CD4-positive, alpha-beta T cell treated with Interleukin-4 for 1 hour (primary cell): ENCODE measurements at regions not wholly inside any gene's neighbourhood (a gene's known extent, or its start where the extent isn't known, plus 50 kb on each side); places are given as distances from the start of the nearest gene placed in this dataset.
"Not testable (repeated sequence)": the region's sequence is repeated elsewhere in the genome, so short reads cannot be mapped to it uniquely, and the experiment has no call there.

Source experiments
- DNase-seq, 2 donors: peaks; one replicate each; pipeline ENCODE4 v3.0.0-alpha.2; 2020 to 2022

GRCh38 chrX:150167482-150168324, 195.4 kb upstream of the MAMLD1 start:
- DNase-seq = no peak

DNA sequence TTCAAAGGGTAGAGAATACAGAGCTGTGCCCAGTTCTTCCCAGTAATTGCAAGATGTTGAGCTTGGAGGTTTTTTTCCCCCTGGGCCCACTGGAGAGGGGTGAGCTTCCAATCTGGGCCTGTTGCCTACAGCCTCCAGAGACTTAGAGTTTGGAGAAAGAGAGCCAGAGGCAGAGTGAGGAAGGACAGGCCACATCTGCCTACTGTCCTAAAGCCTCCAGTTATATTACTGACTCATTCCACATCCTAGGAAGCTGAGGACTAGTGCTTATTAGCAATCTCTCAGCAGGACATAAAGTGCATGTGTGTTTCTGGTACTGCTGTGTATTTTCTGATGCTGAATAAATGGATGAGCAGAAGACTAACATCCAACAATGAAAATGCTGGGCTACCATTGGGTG, 181.0 kb upstream of the MAMLD1 start:
- no peak for DNase-seq

- no peak for DNase-seq
Measured at GRCh38 chrX:150184491-150184890, 178.6 kb upstream of the MAMLD1 start.

GRCh38 chrX:150185766-150186165, 177.4 kb upstream of the MAMLD1 start:
- DNase-seq = no peak

DNA sequence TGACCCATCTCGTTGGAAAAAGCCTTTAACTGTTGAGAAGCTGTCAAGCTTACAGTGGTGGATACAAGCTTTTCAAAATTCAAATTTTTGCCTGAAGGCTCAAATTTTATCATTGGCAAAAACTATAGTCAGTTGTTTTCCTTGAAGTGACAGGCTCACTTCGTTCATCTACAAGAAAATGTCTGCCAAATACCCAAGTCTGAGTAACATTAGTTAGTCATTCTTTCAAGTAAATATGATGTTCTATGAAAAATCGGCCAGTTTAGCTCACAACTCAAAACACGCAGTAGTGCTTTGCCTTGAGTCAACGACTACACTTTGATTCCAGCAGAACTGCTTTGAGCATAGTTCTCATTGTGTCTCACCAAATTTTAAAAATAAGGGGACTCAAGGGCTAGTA, 170.3 kb upstream of the MAMLD1 start:
- DNase-seq = no peak

DNA sequence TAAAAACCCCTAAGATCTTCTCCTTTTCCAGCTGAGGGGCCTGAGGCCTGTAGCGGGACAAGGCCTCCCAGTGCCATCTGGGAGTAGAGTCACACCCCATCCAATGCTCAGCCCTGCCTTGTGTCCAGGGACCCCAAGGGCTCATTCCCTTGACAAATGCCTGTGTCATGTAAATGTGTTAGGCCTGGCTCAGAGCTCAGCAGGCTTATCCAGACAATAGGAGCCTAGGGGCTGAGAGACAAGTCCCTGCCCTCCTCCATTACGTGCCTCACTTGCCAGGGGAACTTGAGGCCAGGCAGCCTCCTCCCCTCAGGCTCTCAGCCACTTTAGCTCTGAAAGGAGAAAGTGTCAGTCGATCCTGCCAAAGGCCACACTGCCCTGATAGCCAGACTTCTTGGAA, 166.8 kb upstream of the MAMLD1 start:
- DNase-seq = no peak

- DNase-seq = no peak
Measured at GRCh38 chrX:150197388-150197787, 165.7 kb upstream of the MAMLD1 start.

- no peak for DNase-seq
Measured at GRCh38 chrX:150198776-150199175, 164.3 kb upstream of the MAMLD1 start.

GRCh38 chrX:150199181-150199580, 163.9 kb upstream of the MAMLD1 start:
- no peak for DNase-seq

DNA sequence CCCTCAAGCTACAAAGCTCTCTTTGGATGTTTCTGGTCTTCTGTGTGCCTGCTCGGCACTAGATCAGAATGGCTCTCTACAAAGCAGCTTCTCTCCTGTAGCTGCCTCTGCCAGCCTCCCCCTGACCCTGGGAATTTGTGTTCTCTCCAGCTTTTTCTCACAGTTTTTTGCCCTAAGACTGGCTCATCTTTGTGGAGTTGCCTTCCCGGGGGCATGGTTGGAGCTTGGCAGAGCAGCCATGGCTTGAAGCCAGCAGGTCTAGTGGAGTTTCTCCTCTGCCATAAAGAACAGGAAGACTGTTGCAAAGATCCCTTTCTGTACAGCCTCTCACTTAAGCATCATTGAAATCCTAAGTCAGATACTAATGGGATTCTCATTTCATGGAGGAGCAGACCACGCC, 163.3 kb upstream of the MAMLD1 start:
- DNase-seq = no peak

DNA sequence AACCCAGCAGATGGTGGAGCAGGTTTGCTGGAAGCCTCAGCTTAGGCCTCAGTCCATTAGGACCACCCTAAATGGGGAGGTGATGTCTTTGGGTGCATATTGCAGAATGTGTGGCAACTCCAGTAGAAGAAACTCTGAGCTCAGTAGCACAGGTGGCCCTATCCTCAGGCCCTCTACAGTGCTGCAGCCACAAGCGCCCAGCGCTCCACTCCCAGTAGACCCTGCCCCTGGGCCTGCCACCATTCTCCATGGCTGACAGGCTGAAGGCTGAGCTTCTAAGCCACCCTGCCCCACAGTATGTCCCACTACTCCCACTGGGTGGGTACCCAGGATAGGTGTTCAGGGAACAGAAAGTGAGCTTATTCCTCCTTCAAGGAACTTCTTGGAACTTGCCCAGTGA, 162.8 kb upstream of the MAMLD1 start:
- DNase-seq = no peak

DNA sequence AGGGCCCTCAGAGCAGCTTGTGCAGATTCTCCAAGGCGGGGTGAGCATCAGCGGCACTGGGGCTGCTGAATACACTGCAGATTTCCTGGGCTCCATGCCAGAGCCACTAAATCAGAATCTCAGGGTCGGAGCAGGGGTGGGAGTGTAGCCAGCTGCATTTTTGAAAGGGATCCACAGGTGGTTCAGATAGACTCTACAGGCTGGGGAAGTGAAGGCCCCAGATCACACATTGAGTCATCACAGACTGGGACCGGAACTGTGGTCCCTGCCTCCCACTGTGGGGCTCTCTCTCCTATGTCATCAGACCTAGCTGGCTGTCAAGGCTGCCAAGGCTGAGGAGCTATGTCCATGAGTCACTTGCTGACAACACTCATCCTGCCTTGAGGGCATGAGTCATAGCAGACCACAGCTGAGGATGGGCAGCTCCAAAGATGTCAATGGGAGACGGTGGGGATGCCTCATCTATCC, 162.3 kb upstream of the MAMLD1 start:
- peak; percentile 1 to 74 for DNase-seq

DNA sequence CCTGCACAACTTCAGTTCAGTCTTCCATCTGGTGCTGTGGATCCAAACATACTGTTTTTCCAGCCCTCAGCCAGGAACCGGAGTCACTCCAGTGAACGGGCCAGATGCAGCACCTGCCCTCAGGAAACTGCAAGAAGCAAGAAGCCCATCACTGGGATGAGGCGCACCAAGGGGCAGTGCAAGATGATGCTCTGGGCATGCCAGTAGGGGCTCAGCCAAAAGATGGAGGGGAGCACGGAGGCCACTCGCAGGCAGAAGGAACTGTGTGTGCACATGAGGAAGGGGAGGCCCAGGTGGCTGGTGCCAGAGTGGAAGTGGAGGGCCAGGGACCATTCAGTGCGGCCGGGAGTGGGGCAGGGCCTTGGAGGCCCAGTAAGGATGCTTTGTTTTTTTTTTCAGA, 161.7 kb upstream of the MAMLD1 start:
- DNase-seq = no peak

- no peak for DNase-seq
Measured at GRCh38 chrX:150201841-150202240, 161.3 kb upstream of the MAMLD1 start.

- DNase-seq = peak in 1 of 2 donors; percentile 21
Measured at GRCh38 chrX:150202641-150203247, 160.4 kb upstream of the MAMLD1 start.

DNA sequence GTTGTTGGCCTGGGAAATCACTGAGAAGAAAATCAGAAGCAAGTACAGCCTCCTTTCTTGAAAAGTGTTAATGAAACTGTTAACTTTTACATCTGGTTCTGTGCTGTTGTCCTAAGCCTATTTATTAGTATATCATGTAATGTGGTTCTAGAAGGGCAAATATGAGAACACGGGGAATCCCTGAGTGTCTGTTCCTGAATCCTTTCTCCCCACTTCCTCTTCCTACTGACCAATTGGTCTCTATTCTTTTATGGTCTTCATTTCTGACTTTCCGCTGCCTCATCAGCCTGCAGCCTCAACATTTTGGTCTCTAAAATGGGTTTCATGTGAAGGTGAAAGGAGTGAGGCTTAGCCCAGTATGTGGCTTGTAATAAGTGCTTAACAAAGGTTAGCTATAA, 159.9 kb upstream of the MAMLD1 start:
- DNase-seq = no peak

DNA sequence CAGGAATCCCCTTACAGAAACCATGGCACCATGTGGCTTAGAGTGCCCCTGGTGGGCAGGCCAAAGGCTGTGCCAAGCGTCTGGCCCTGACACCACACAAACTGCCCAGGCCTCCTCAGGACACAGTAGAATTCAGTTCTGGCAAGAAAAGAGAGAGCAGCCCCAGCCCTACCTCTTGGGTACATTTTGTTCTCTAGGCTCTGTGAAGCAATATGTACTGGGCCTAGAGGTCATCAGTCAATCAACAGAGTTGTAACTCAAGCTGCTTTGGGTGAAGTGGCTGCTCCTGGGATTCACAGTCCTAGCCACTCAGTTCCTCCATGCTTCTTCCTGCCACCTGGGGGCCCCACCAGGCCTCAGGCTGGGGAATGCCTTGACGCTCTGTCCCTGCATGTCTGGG, 158.1 kb upstream of the MAMLD1 start:
- DNase-seq = no peak

DNA sequence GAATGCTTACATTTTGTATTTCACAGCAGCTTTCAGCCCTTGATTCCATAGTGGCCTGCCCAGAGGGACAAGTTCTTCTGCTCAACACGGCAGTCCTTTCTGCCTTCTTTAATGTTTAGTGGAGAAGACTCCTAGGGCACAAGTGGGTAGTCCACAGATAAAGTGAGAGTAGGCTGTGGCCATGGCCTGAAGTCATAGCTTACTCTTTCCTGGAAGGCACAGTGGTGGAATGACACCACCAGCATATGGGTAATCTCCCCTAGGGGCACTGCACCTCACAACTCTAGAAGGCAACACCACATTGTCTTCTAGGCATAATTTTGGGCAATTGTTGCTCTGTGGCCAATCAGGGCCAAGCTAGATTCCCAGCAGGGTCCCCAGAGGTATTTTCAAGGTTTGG, 155.4 kb upstream of the MAMLD1 start:
- no peak for DNase-seq

DNA sequence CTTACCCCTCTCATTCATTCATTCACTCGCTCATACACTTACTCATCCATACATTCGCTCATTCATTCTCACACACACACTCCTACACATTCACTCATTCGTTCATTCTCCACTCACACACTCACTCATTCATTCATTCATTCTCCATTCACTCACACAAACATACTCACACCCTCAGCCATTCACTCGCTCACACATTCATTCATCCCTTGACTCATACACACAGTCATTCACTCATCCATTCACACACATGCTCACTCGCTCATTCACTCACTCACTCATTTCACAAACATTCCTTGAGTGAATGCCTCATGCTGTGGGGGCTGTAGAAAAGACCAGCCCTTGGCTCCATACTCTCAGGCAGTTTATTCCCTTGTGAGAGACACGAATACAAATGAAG, 151.1 kb upstream of the MAMLD1 start:
- DNase-seq = no peak

- DNase-seq = no peak
Measured at GRCh38 chrX:150212672-150213480, 150.2 kb upstream of the MAMLD1 start.

DNA sequence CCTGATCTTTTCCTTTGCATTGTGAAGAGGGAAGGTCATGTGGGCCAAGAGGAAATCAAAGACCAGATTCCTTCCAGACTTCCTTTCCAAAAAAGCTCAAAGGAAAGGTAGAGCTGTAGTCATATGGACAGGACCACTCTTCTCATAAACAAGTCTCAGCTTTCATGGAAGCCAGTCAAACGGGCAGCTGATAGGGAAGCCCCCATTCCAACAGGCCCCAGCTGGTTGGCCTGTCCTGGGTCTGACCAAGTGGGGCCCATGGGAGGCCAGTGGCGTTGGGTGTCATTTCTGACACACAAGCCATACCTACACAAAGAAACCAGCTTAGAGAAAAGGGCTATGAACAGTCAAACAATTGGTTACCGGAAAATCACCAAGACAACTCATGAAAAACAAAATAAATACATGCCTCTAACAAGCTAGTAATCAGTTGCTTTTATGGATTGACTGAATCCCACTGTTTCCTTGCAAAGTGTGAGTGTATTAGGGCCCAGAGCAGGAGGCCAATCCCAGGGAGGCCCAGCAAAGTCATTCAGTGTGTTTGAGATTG, 149.6 kb upstream of the MAMLD1 start:
- no peak for DNase-seq

- DNase-seq = not testable (repeated sequence)
Measured at GRCh38 chrX:150216000-150216399, 147.1 kb upstream of the MAMLD1 start.

DNA sequence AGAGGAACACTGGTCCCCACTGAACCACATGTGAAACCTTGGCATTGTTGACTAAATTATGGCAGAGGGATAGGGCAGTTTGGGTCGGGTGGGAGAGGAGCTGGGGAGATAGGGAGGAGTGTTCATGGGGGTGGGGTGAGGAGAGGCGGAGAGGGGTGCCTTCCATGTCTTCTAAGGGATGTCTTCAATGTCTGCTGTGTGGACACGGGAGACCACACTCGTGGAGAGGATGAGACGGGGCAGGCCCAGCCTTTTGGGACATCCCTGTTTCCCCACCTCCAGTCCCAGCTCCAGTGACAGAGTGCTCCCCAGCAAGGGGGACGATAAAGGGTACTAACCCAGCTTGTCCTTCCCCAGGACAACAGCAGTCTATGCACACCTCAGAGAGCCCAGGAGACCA, 146.4 kb upstream of the MAMLD1 start:
- DNase-seq = no peak
